ENCODE measurements at regions not wholly inside any gene's neighbourhood (a gene's known extent, or its start where the extent isn't known, plus 50 kb on each side); places are given as distances from the start of the nearest gene placed in this dataset.
"Not testable (repeated sequence)": the region's sequence is repeated elsewhere in the genome, so short reads cannot be mapped to it uniquely, and the experiment has no call there.

- no peak for DNase-seq (ENCODE audit: low read depth in 3 of 3)
Measured at GRCh38 chr15:96046620-96047240, 283.8 kb upstream of the NR2F2 start.

- DNase-seq (ENCODE audit: low read depth in 3 of 3), result no peak
Measured at GRCh38 chr15:96047255-96047931, 283.1 kb upstream of the NR2F2 start.

- DNase-seq (ENCODE audit: low read depth in 3 of 3), result no peak
Measured at GRCh38 chr15:96049323-96049722, 281.2 kb upstream of the NR2F2 start.

- no peak for DNase-seq (ENCODE audit: low read depth in 3 of 3)
Measured at GRCh38 chr15:96049766-96050165, 280.7 kb upstream of the NR2F2 start.

- DNase-seq (ENCODE audit: low read depth in 3 of 3), result no peak
Measured at GRCh38 chr15:96051598-96051997, 278.9 kb upstream of the NR2F2 start.

- DNase-seq (ENCODE audit: low read depth in 3 of 3), result no peak
Measured at GRCh38 chr15:96052154-96052553, 278.3 kb upstream of the NR2F2 start.

- DNase-seq (ENCODE audit: low read depth in 3 of 3), result no peak
Measured at GRCh38 chr15:96052572-96053030, 277.9 kb upstream of the NR2F2 start.

GRCh38 chr15:96053031-96053780, 277.3 kb upstream of the NR2F2 start:
- no peak for DNase-seq (ENCODE audit: low read depth in 3 of 3)

GRCh38 chr15:96053781-96054428, 276.6 kb upstream of the NR2F2 start:
- no peak for DNase-seq (ENCODE audit: low read depth in 3 of 3)

- DNase-seq (ENCODE audit: low read depth in 3 of 3), result no peak
Measured at GRCh38 chr15:96054621-96055020, 275.9 kb upstream of the NR2F2 start.

GRCh38 chr15:96058103-96058851, 272.2 kb upstream of the NR2F2 start:
- DNase-seq (ENCODE audit: low read depth in 3 of 3), result no peak

- not testable (repeated sequence) for DNase-seq (ENCODE audit: low read depth in 3 of 3)
Measured at GRCh38 chr15:96058852-96059103, 271.7 kb upstream of the NR2F2 start.

- DNase-seq (ENCODE audit: low read depth in 3 of 3), result not testable (repeated sequence)
Measured at GRCh38 chr15:96060591-96060990, 269.9 kb upstream of the NR2F2 start.

GRCh38 chr15:96064351-96064756, 266.1 kb upstream of the NR2F2 start:
- no peak for DNase-seq (ENCODE audit: low read depth in 3 of 3)

- no peak for DNase-seq (ENCODE audit: low read depth in 3 of 3)
Measured at GRCh38 chr15:96066126-96066525, 264.4 kb upstream of the NR2F2 start.

GRCh38 chr15:96066852-96067495, 263.5 kb upstream of the NR2F2 start:
- DNase-seq (ENCODE audit: low read depth in 3 of 3), result no peak

GRCh38 chr15:96067677-96068076, 262.8 kb upstream of the NR2F2 start:
- DNase-seq (ENCODE audit: low read depth in 3 of 3), result no peak

- no peak for DNase-seq (ENCODE audit: low read depth in 3 of 3)
Measured at GRCh38 chr15:96068897-96069296, 261.6 kb upstream of the NR2F2 start.

GRCh38 chr15:96070636-96071035, 259.9 kb upstream of the NR2F2 start:
- DNase-seq (ENCODE audit: low read depth in 3 of 3), result no peak

GRCh38 chr15:96072821-96073220, 257.7 kb upstream of the NR2F2 start:
- DNase-seq (ENCODE audit: low read depth in 3 of 3), result no peak

- DNase-seq (ENCODE audit: low read depth in 3 of 3), result no peak
Measured at GRCh38 chr15:96073908-96074307, 256.6 kb upstream of the NR2F2 start.

Data from stimulated activated CD4-positive, alpha-beta T cell treated with anti-CD3 and anti-CD28 coated beads, TNF-alpha, amount 100 ng/mL, for 48 hours (primary cell).